ENCODE measurements at regions not wholly inside any gene's neighbourhood (a gene's known extent, or its start where the extent isn't known, plus 50 kb on each side); places are given as distances from the start of the nearest gene placed in this dataset.
"Not testable (repeated sequence)": the region's sequence is repeated elsewhere in the genome, so short reads cannot be mapped to it uniquely, and the experiment has no call there.

GRCh38 chr16:88233621-88234420 lies 148.9 kb upstream of the ZNF469 start:
- intact Hi-C loops (cut with DNase I); DNase-seq (ENCODE audit: low spot score); ATAC-seq: not testable (repeated sequence)

DNA sequence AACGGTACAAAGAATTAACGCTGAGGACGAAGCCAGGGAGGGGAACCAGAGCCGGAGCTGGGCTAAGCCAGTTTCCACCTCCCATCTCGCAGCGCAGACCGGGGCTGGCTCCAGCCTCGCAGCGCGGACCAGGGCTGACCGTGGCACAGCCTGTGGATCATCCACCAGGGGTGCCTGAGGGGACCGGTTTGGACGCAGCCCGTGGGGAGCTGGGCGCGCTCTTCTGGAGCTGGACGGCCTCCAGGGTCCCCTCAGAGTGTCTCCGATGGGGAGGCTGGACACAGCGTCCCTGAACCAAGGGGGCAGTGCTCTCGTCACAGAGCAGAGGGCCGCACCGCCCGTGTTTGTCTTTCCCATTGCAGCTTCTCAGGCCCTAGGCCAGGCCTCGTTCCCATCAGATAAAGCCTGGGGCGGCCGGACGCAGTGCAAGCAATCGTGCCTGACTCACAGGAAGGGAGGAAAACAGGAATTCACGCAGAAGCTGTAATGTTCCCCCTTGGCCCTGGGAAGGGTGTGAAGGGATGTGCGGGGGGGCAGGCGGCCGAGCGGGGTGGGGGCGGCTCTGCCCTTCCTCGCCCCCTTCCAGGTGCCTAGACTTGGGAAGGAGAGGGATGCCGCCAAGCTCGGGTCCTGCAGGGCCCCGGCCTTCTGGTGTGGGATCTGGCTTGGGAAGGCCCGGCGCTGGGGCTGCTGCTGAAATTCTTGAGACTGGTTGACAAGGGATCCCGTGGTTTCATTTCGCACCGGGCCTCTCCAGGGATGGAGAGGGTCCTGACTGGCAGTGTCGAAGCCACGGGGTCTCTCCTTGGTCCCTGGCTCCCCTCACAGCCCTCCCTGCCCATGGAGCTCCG lies 148.1 kb upstream of the ZNF469 start:
- intact Hi-C loops (cut with DNase I); DNase-seq (ENCODE audit: low spot score): not testable (repeated sequence)
- peak; percentile 76 for ATAC-seq

GRCh38 chr16:88235691-88236090 lies 147.1 kb upstream of the ZNF469 start:
- ATAC-seq; intact Hi-C loops (cut with DNase I); DNase-seq (ENCODE audit: low spot score): not testable (repeated sequence)

GRCh38 chr16:88236229-88236628 lies 146.5 kb upstream of the ZNF469 start:
- DNase-seq (ENCODE audit: low spot score); intact Hi-C loops (cut with DNase I); ATAC-seq: not testable (repeated sequence)

- ATAC-seq; DNase-seq (ENCODE audit: low spot score); intact Hi-C loops (cut with DNase I): not testable (repeated sequence)
These were observed 145.4 kb upstream of the ZNF469 start for GRCh38 chr16:88237314-88237713.

DNA sequence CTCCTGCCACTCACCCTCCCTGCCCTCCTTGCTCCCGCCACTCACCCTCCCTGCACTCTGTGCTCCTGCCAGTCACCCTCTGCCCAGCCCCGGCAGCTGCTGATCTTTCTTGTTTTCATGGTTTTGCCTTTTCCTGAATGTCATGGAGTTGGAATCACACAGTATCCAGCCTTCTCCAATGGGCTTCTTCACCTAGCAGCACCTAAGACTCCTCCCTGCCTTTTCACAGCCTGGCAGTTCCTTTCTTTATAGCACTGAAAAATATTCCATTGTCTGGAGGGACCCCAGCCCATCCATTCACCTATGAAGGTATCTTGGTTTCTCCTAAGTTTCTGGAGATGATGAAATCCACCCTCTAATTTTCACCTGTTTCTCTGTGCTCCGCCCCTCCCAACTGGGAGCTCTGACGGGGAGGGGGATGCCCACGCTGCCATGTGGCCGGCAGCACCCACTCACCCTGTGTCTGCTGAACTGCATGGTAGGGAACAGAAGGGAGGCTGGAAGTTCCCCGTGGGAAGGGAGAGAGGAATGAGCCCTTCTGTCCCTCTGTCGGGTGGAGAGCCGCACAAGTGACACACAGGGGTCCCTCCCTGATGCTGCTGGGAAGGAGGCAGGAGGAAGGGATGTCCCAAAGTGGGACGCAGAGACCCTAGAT lies 144.9 kb upstream of the ZNF469 start:
- intact Hi-C loops (cut with DNase I); ATAC-seq; DNase-seq (ENCODE audit: low spot score): not testable (repeated sequence)

GRCh38 chr16:88238732-88239274 lies 144.0 kb upstream of the ZNF469 start:
- DNase-seq (ENCODE audit: low spot score) (peak; percentile 92), ATAC-seq (peak; percentile 85)
- intact Hi-C loops (cut with DNase I), result not testable (repeated sequence)

- intact Hi-C loops (cut with DNase I); DNase-seq (ENCODE audit: low spot score): not testable (repeated sequence)
- peak; percentile 22 for ATAC-seq
These were observed 142.6 kb upstream of the ZNF469 start for GRCh38 chr16:88240118-88240517.

DNA sequence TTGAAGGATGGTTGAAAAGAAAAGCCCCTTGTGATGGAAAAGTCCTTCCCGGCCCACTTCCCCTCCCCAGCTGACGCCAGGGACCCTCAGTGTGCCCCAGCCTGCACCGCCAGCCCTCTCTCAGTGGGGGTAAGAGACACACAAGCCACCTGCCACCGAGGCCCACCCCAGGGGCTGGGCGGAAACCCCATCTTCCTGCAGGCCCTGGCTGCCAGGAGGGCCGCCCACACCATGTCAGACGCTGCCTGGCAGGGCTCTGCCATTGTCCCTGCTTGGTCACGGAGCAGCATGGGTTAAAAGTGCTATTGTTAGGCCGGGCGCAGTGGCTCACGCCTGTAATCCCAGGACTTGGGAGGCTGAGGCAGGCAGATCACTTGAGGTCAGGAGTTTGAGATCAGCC lies 142.0 kb upstream of the ZNF469 start:
- intact Hi-C loops (cut with DNase I); ATAC-seq; DNase-seq (ENCODE audit: low spot score): not testable (repeated sequence)

DNA sequence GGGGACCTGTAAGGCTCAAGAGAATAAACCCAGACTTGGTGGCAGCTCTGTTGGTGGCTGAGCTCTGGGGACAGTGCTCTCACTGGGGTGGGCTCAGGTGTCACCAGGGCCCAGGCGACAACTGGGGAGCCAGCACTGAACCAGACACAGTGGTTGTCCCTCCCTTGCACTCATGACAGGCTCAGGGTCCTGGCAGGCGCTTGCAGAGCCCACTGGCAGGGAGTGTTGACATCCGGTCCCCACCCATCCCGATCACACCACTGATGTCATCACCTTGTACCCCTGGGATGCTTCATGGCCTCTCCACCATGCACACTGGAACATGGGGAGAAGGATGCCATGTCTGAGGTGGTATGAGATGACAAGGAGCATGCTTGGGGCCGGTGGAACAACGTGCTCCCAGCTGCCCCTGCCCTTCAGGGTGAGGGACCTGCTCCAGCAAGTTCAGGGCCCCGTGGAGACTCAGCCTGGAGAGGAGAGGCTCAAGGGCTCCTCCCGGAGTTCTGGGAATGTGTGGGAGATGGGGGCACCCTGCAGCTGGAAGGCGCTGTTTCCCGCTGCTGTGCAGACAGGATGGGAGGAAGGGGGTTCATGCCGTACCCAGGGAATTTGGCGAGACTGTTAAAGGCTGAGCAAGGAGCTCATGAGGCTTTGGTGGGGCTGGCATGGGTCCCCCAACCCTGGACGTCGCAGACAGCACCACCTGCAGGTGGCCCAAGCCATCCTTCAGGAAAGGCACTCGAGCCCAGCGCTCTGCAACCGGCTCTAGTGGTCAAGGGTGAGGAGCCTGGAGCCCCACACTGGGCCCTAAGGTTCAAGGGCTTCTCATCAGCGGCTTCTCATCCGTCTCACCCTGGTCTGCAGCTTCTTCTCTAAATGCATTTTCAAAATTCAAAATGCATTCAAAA lies 141.1 kb upstream of the ZNF469 start:
- ATAC-seq; intact Hi-C loops (cut with DNase I); DNase-seq (ENCODE audit: low spot score): not testable (repeated sequence)

DNA sequence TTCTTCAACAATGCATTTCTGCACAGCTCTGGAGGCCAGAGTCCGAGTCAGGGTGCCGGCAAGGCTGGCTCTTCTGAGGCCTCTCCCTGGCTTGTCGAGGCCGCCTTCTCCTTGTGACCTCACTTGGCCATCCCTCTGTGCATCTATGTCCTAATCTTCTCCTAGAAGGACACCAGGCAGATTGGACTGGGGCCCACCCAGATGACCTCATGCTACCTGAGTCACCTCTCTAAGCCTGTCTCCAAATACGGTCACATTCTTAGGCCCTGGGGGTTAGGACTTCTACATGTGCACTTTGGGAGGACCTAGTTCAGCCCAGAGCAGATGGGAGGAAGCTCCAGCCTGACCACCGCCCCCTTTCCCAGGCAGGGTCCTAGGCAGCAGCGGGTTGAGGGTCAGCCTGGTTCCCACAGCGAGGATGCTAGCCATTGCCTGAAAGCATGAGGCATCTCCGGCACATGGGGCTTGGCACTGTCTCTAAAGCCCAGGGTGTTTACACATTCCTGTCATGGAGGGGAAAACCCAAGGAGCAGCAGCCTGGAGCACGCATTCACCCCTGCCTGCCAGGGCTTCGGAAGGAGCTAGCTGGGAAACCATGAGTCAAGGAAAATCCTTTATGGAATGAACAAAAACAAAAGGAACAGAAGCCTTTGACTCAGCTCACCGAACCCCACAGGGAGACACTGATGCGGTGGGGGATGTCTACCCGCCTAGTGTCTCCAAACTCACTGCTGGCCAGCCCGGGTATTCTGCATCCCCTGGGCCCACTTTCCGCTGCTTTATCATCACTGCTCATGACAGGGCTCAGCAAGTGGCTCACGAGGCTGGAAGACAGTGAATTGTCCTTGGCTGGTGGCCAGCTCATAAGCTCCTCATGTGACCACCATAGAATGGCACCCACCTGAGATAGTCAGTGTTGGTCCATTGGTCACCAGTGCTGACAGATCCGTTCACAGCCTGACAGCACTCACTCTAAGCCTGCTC lies 140.2 kb upstream of the ZNF469 start:
- intact Hi-C loops (cut with DNase I); DNase-seq (ENCODE audit: low spot score); ATAC-seq: not testable (repeated sequence)

DNA sequence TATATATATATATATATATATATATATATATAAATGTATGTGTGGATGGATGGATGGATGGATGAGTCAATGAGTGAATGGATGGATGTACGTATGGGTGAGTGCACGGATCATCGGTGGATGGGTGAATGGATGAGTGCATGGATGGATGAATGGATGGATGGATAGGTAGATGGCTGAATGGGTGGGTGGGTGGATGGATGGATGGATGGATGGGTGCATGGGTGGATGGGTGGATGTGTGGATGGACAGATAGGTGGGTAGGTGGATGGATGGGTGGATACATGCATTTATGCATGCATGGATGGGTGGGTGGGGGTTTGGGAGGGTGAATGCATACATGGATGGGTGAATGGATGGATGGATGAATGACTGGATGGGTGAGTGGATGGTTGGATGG lies 138.8 kb upstream of the ZNF469 start:
- DNase-seq (ENCODE audit: low spot score); ATAC-seq; intact Hi-C loops (cut with DNase I): not testable (repeated sequence)

DNA sequence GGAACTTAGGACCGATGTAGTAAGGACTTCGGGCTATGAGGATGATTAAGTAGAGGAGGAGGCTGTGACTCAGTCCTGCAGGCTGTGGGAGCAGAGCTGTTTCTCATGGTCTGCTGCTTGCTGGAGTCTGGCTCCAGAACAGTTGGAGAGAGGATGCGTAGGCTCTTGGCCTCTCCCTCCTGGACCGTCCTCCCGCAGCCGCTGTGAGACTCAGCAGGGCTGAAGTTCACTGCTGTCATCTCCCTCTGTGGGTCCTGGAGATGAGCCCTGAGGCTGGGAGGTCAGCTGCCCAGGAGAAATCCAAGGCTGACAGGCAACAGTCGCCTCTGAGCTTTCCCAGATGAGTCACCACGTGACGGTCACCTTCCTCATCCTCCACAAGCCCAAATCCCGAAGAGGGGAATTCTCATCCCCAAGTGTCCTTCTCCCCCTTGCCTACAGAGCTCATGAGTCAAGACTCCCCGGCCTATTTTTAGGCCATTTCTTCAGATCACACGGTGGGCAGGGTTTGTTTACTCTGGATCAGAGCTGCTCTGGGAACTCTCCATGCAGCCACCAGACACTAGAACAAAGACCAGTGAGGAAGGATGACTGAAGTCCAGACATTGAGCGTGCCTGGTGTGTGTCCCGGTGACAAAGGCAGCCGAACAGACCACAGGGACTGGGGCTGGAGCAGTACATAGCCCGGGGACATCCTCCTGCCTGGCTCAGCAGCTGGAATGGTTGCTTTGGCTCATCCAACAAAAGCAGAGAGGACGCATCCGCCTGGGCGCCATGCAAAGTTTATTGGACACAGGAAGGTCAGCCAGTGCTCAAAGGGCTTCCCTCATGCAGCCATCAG lies 137.3 kb upstream of the ZNF469 start:
- ATAC-seq, result peak; percentile 93
- peak; percentile 79 for DNase-seq (ENCODE audit: low spot score)
- intact Hi-C loops (cut with DNase I), result not testable (repeated sequence)

DNA sequence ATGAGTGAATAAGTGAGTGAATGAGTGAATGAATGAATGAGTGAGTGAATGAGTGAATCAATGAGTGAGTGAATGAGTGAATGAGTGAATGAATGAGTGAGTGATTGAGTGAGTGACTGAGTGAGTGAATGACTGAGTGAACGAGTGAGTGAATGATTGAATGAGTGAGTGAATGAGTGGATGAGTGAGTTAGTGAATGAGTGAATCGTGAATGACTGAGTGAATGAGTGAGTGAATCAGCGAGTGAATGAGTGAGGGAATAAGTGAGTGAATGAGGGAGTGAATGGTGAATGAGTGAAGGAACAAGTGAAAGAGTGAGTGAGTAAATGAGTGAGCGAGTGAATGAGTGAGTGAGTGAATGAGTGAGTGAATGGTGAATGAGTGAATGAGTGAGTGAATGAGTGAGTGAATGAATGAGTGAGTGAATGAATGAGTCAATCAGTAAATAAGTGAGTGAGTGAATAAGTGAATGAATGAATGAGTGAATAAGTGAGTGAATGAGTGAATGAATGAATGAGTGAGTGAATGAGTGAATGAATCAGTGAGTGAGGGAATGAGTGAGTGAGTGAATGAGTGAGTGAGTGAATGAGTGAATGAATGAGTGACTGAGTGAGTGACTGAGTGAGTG lies 135.7 kb upstream of the ZNF469 start:
- intact Hi-C loops (cut with DNase I); ATAC-seq; DNase-seq (ENCODE audit: low spot score): not testable (repeated sequence)

GRCh38 chr16:88247583-88247966 lies 135.2 kb upstream of the ZNF469 start:
- intact Hi-C loops (cut with DNase I); DNase-seq (ENCODE audit: low spot score); ATAC-seq: not testable (repeated sequence)

Measured in sciatic nerve (tissue), 2 donors.